ENCODE measurements at regions not wholly inside any gene's neighbourhood (a gene's known extent, or its start where the extent isn't known, plus 50 kb on each side); places are given as distances from the start of the nearest gene placed in this dataset.

GRCh38 chr5:38749861-38750260 is 96.0 kb upstream of the OSMR start:
- Histone ChIP-seq H3K36me3 (replicated peaks in 1 of 2; ENCODE audit: control insufficient read depth in 1 of 2, insufficient read depth in 2 of 2, low read length in 2 of 2) (no peaks in the 10 kb centered on the region), H3K79me2 (ENCODE audit: insufficient read depth, low read length) (no peaks in the 10 kb centered on the region), H3K9me3 (replicated peaks in 1 of 2; ENCODE audit: control insufficient read depth in 1 of 2, insufficient read depth in 1 of 2, low read length in 2 of 2) (no peaks in the 10 kb centered on the region), H3K27ac (ENCODE audit: low read depth in 1 of 2, low read length in 2 of 2) (no peak overlapping the region), H3K4me3 (replicated peaks in 1 of 3; ENCODE audit: low read depth in 2 of 3, low read length in 3 of 3) (no peak overlapping the region), H2AFZ (ENCODE audit: insufficient read depth, low read depth, low read length, poor library complexity, severe bottlenecking) (no peak overlapping the region), H4K20me1 (ENCODE audit: insufficient read depth, low read length) (no peaks in the 10 kb centered on the region), H3K4me2 (replicated peaks; ENCODE audit: extremely low read depth, low read length, poor library complexity, severe bottlenecking) (no peak overlapping the region), H3K9ac (ENCODE audit: insufficient read depth, low read length, poor library complexity, severe bottlenecking) (no peak overlapping the region), H3K4me1 (ENCODE audit: control insufficient read depth in 1 of 2, insufficient read depth in 2 of 2, low read length in 2 of 2) (no peaks in the 10 kb centered on the region), H3K27me3 (ENCODE audit: control insufficient read depth in 2 of 2, insufficient read depth in 2 of 2, low read length in 2 of 2) (no peaks in the 10 kb centered on the region)
- no peak for TF ChIP-seq CTCF (IDR thresholded peaks at IDR 0.05)
- peaks cover 0 to 5% (median 0%) of the 10 kb centered on the region in 7 donors for H3K9me3 Mint-ChIP-seq
- intact Hi-C loops (cut with micrococcal nuclease), result no loop called here
- no peaks in the 10 kb centered on the region for H3K4me1 Mint-ChIP-seq
- no peak overlapping the region for H3K27ac Mint-ChIP-seq
- DNase-seq, result no peak
- H3K27me3 Mint-ChIP-seq (ENCODE audit: low read depth in 3 of 3), result peaks cover 3 to 11% (median 7%) of the 10 kb centered on the region in 3 donors
- no CpG with 5 or more reads among the region's 3 CpGs for WGBS (ENCODE audit: insufficient coverage)
- no peaks in the 10 kb centered on the region for H3K36me3 Mint-ChIP-seq
- H3K4me3 Mint-ChIP-seq, result no peak overlapping the region

- H2AFZ ChIP-seq (ENCODE audit: insufficient read depth, low read depth, low read length, poor library complexity, severe bottlenecking), result no peak overlapping the region
- intact Hi-C loops (cut with micrococcal nuclease), result no loop called here
- Mint-ChIP-seq H3K4me1 (no peaks in the 10 kb centered on the region), H3K27ac (no peak overlapping the region), H3K27me3 (ENCODE audit: low read depth in 3 of 3) (peaks cover 3 to 11% (median 6%) of the 10 kb centered on the region in 3 donors), H3K36me3 (no peaks in the 10 kb centered on the region), H3K9me3 (peaks cover 0 to 1% (median 0%) of the 10 kb centered on the region in 7 donors), H3K4me3 (no peak overlapping the region)
- no peak overlapping the region for H3K4me2 ChIP-seq (replicated peaks; ENCODE audit: extremely low read depth, low read length, poor library complexity, severe bottlenecking)
- no peaks in the 10 kb centered on the region for H3K27me3 ChIP-seq (ENCODE audit: control insufficient read depth in 2 of 2, insufficient read depth in 2 of 2, low read length in 2 of 2)
- no peak overlapping the region for H3K27ac ChIP-seq (ENCODE audit: low read depth in 1 of 2, low read length in 2 of 2)
- no peaks in the 10 kb centered on the region for H3K9me3 ChIP-seq (replicated peaks in 1 of 2; ENCODE audit: control insufficient read depth in 1 of 2, insufficient read depth in 1 of 2, low read length in 2 of 2)
- no peak for TF ChIP-seq CTCF (IDR thresholded peaks at IDR 0.05)
- no peaks in the 10 kb centered on the region for H4K20me1 ChIP-seq (ENCODE audit: insufficient read depth, low read length)
- H3K4me3 ChIP-seq (replicated peaks in 1 of 3; ENCODE audit: low read depth in 2 of 3, low read length in 3 of 3), result no peak overlapping the region
- no peaks in the 10 kb centered on the region for H3K36me3 ChIP-seq (replicated peaks in 1 of 2; ENCODE audit: control insufficient read depth in 1 of 2, insufficient read depth in 2 of 2, low read length in 2 of 2)
- DNase-seq, result no peak
- no peaks in the 10 kb centered on the region for H3K4me1 ChIP-seq (ENCODE audit: control insufficient read depth in 1 of 2, insufficient read depth in 2 of 2, low read length in 2 of 2)
- 50% methylated on average over 1 of the region's 4 CpGs for WGBS (ENCODE audit: insufficient coverage)
- no peak overlapping the region for H3K9ac ChIP-seq (ENCODE audit: insufficient read depth, low read length, poor library complexity, severe bottlenecking)
- H3K79me2 ChIP-seq (ENCODE audit: insufficient read depth, low read length), result no peaks in the 10 kb centered on the region
These were observed 94.7 kb upstream of the OSMR start for GRCh38 chr5:38751103-38751502.

All from CD14-positive monocyte (primary cell).